ENCODE measurements at regions not wholly inside any gene's neighbourhood (a gene's known extent, or its start where the extent isn't known, plus 50 kb on each side); places are given as distances from the start of the nearest gene placed in this dataset.
"Not testable (repeated sequence)": the region's sequence is repeated elsewhere in the genome, so short reads cannot be mapped to it uniquely, and the experiment has no call there.

DNA sequence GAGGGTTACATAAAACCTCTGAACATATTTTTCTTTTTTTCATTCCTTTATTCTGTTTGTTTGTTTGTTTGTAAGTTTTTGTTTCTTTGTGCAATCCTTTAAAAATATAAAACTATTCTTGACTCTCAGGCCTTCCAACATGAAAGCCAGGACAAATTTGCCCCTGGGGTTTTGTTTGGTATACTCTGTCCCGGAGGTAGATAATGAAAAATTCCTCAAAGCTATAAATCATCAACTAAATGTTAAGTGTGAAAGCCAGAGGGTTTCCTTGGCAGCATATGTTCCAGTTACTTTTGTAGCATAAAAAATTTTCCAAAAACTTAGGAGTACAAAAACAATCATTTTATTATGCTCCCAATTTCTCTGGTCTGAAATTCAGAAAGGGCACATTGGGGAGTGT, 1084.3 kb upstream of the GJE1 start:
- no peak overlapping the region for H3K27ac ChIP-seq
- WGBS (ENCODE audit: low lambda C conversion rate, missing lambda C conversion rate), result 29% methylated on average over 1 of the region's 1 CpG
- H3K79me2 ChIP-seq, result no peaks in the 10 kb centered on the region
- H4K20me1 ChIP-seq (ENCODE audit: insufficient read depth, poor library complexity, severe bottlenecking), result no peaks in the 10 kb centered on the region
- H3K4me1 ChIP-seq (ENCODE audit: insufficient read depth), result no peaks in the 10 kb centered on the region
- no peak overlapping the region for H3K4me2 ChIP-seq
- no peak overlapping the region for H2AFZ ChIP-seq
- no peaks in the 10 kb centered on the region for H3K27me3 ChIP-seq
- DNase-seq (ENCODE audit: low spot score), result no peak
- TF ChIP-seq, protein P1, sequence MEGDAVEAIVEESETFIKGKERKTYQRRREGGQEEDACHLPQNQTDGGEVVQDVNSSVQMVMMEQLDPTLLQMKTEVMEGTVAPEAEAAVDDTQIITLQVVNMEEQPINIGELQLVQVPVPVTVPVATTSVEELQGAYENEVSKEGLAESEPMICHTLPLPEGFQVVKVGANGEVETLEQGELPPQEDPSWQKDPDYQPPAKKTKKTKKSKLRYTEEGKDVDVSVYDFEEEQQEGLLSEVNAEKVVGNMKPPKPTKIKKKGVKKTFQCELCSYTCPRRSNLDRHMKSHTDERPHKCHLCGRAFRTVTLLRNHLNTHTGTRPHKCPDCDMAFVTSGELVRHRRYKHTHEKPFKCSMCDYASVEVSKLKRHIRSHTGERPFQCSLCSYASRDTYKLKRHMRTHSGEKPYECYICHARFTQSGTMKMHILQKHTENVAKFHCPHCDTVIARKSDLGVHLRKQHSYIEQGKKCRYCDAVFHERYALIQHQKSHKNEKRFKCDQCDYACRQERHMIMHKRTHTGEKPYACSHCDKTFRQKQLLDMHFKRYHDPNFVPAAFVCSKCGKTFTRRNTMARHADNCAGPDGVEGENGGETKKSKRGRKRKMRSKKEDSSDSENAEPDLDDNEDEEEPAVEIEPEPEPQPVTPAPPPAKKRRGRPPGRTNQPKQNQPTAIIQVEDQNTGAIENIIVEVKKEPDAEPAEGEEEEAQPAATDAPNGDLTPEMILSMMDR (IDR thresholded peaks at IDR 0.05; ENCODE audit: poor library complexity), result no peak
- TF ChIP-seq EZH2 (IDR thresholded peaks at IDR 0.05; ENCODE audit: borderline replicate concordance) (no peak), EZH2phosphoT487 (IDR thresholded peaks at IDR 0.05; ENCODE audit: low read depth, severe bottlenecking, unreplicated experiment) (no peak)
- no peaks in the 10 kb centered on the region for H3K36me3 ChIP-seq (replicated peaks; ENCODE audit: insufficient read depth, low read depth)
- no peak overlapping the region for H3K4me3 ChIP-seq
- peaks cover 4% of the 10 kb centered on the region for H3K9me3 ChIP-seq (ENCODE audit: low read depth)
- no peaks in the 10 kb centered on the region for H3K9me2 ChIP-seq (replicated peaks; ENCODE audit: insufficient read depth)

DNA sequence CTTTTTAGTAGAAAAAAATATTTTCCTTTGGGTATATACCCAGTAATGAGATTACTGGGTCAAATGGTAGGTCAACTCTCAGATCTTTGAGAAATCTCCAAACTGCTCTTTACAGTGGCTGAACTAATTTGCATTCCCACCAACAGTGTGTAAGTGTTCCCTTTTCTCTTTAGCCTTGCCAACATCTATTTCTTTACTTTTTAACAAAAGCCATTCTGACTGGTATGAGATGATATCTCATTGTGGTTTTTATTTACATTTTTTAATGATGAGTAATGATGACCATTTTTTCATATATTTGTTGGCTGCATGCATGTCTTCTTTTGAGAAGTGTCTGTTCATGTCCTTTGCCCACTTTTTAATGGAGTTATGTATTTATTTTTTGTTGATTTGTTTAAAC, 1086.2 kb upstream of the GJE1 start:
- not testable (repeated sequence) for H3K4me3 ChIP-seq; H3K4me2 ChIP-seq; H3K27ac ChIP-seq; H3K27me3 ChIP-seq; H3K4me1 ChIP-seq (ENCODE audit: insufficient read depth); DNase-seq (ENCODE audit: low spot score); H3K36me3 ChIP-seq (replicated peaks; ENCODE audit: insufficient read depth, low read depth); H2AFZ ChIP-seq; H4K20me1 ChIP-seq (ENCODE audit: insufficient read depth, poor library complexity, severe bottlenecking); H3K9me2 ChIP-seq (replicated peaks; ENCODE audit: insufficient read depth); H3K9me3 ChIP-seq (ENCODE audit: low read depth); H3K79me2 ChIP-seq

DNA sequence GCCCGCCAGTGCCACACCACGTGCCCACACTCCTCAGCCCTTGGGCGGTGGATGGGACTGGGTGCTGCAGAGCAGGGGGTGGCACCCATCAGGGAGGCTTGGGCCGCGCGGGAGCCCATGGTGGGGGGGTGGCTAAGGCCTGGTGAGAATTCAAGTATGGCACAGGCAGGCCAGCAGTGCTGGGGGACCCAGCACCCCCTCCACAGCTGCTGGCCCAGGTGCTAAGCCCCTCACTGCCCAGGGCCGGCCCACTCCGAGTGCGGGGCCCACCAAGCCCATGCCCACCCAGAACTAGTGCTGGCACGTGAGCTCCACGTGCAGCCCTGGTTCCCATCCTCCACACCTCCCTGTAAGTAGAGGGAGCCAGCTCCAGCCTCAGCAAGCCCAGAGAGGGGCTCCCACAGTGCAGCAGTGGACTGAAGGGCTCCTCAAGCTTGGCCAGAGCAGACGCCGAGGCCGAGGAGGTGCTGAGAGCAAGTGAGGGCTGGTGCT, 1091.1 kb upstream of the GJE1 start:
- Histone ChIP-seq H3K9me3 (ENCODE audit: low read depth) (no peaks in the 10 kb centered on the region), H3K79me2 (no peaks in the 10 kb centered on the region), H3K4me3 (no peak overlapping the region), H2AFZ (no peak overlapping the region), H3K27ac (no peak overlapping the region), H3K4me2 (no peak overlapping the region), H4K20me1 (ENCODE audit: insufficient read depth, poor library complexity, severe bottlenecking) (no peaks in the 10 kb centered on the region), H3K4me1 (ENCODE audit: insufficient read depth) (no peaks in the 10 kb centered on the region), H3K36me3 (replicated peaks; ENCODE audit: insufficient read depth, low read depth) (no peaks in the 10 kb centered on the region), H3K9me2 (replicated peaks; ENCODE audit: insufficient read depth) (no peaks in the 10 kb centered on the region), H3K27me3 (no peaks in the 10 kb centered on the region)
- TF ChIP-seq EZH2 (IDR thresholded peaks at IDR 0.05; ENCODE audit: borderline replicate concordance) (no peak), EZH2phosphoT487 (IDR thresholded peaks at IDR 0.05; ENCODE audit: low read depth, severe bottlenecking, unreplicated experiment) (no peak)
- no peak for DNase-seq (ENCODE audit: low spot score)
- 95% methylated on average over 14 of the region's 14 CpGs for WGBS (ENCODE audit: low lambda C conversion rate, missing lambda C conversion rate)

DNA sequence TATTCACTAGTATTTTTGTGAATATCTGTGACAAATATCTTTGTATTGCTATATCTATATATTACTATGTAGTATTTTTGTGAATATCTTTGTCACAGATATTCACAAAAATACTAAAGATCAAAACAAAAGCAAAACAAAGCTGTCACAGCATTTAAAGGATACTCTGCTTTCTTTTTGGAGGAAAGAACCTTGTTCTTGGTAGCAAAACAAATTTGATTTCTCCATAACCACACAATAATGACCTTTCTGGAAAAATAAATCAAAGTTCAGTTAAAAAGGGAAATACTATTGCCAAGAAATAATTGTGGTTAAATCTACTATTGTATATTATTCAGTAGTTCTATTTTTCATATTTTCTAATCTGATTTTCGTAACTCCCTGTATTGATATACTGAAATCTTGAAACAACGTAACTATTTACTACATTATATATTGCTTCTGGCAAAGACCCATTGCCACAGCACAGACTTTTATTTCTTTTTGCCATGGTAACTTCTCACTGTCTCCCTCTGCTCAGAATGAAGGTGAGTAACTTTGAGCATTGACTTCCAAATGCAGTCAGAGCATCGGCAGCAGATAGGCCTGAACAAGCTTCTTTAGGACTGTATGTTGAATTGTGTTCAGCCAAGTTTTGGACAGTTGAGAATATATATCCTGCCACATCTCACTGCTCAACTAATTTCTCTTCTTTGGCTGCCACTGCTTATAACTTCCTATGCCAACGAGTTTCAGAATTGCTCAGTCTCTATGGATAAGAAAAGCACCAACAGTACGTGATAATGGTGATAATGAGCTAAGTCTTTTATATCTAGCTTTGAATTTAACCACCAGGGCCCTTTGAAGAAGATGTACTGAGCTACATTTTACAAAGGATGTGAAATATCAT, 1097.2 kb upstream of the GJE1 start:
- Histone ChIP-seq H3K4me1 (ENCODE audit: insufficient read depth) (no peaks in the 10 kb centered on the region), H2AFZ (no peak overlapping the region), H3K36me3 (replicated peaks; ENCODE audit: insufficient read depth, low read depth) (no peaks in the 10 kb centered on the region), H3K9me3 (ENCODE audit: low read depth) (no peaks in the 10 kb centered on the region), H3K79me2 (no peaks in the 10 kb centered on the region), H3K4me3 (no peak overlapping the region), H3K9me2 (replicated peaks; ENCODE audit: insufficient read depth) (no peaks in the 10 kb centered on the region), H3K27me3 (no peaks in the 10 kb centered on the region), H4K20me1 (ENCODE audit: insufficient read depth, poor library complexity, severe bottlenecking) (no peaks in the 10 kb centered on the region), H3K27ac (no peak overlapping the region), H3K4me2 (no peak overlapping the region)
- no peak for DNase-seq (ENCODE audit: low spot score)
- WGBS (ENCODE audit: low lambda C conversion rate, missing lambda C conversion rate), result 86% methylated on average over 5 of the region's 5 CpGs
- no peak for TF ChIP-seq EZH2 (IDR thresholded peaks at IDR 0.05; ENCODE audit: borderline replicate concordance)
- TF ChIP-seq, protein P1 (IDR thresholded peaks at IDR 0.05; ENCODE audit: poor library complexity), result no peak
- TF ChIP-seq EZH2phosphoT487 (IDR thresholded peaks at IDR 0.05; ENCODE audit: low read depth, severe bottlenecking, unreplicated experiment), result no peak

Data from hepatocyte (in vitro differentiated cells).